ENCODE measurements at regions not wholly inside any gene's neighbourhood (a gene's known extent, or its start where the extent isn't known, plus 50 kb on each side); places are given as distances from the start of the nearest gene placed in this dataset.

DNA sequence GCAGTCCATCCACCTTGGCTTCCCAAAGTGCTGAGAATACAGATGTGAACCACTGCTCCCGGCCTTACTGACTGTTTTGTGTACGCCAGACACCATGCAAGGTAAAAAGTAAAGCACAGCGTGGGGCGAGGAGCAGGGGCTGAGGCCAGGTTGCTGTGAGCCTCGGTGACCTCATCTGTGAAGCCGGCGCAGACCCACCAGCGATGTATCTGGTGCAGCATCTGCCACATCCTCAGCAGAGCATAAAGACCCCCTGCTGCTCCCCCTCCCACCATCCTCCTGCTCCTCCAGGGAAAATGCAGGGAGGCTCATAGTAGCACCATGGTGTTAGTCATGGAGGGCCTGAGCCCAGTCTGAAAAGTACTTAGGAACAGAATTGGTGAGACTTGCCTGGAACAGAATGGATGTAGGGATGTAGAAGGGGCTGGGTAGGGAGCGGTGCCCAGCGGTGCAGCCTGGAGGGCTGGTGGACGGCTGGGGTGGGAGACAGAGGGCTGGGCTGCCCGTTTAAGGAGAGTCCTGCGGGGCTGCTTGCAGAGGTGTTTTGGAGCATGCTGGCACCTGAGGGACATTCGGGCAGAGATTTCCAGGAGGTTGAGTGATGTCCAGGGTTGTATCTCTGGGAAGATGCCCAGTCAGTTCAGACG lies 462.4 kb downstream of the BRD1 start:
- no peak for TF ChIP-seq ZNF8 (CRISPR knock-in tag; IDR thresholded peaks at IDR 0.05)
- TF ChIP-seq, protein P1, sequence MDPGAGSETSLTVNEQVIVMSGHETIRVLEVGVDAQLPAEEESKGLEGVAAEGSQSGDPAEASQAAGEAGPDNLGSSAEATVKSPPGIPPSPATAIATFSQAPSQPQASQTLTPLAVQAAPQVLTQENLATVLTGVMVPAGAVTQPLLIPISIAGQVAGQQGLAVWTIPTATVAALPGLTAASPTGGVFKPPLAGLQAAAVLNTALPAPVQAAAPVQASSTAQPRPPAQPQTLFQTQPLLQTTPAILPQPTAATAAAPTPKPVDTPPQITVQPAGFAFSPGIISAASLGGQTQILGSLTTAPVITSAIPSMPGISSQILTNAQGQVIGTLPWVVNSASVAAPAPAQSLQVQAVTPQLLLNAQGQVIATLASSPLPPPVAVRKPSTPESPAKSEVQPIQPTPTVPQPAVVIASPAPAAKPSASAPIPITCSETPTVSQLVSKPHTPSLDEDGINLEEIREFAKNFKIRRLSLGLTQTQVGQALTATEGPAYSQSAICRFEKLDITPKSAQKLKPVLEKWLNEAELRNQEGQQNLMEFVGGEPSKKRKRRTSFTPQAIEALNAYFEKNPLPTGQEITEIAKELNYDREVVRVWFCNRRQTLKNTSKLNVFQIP (CRISPR knock-in tag; IDR thresholded peaks at IDR 0.05; ENCODE audit: borderline replicate concordance, low read depth): no peak
- TF ChIP-seq ARNTL (CRISPR knock-in tag; IDR thresholded peaks at IDR 0.05; ENCODE audit: borderline replicate concordance, low read depth): no peak
- TF ChIP-seq RARB (CRISPR knock-in tag; IDR thresholded peaks at IDR 0.05): no peak
- TF ChIP-seq SNAI2 (CRISPR knock-in tag; IDR thresholded peaks at IDR 0.05): no peak
- TF ChIP-seq, protein P2, sequence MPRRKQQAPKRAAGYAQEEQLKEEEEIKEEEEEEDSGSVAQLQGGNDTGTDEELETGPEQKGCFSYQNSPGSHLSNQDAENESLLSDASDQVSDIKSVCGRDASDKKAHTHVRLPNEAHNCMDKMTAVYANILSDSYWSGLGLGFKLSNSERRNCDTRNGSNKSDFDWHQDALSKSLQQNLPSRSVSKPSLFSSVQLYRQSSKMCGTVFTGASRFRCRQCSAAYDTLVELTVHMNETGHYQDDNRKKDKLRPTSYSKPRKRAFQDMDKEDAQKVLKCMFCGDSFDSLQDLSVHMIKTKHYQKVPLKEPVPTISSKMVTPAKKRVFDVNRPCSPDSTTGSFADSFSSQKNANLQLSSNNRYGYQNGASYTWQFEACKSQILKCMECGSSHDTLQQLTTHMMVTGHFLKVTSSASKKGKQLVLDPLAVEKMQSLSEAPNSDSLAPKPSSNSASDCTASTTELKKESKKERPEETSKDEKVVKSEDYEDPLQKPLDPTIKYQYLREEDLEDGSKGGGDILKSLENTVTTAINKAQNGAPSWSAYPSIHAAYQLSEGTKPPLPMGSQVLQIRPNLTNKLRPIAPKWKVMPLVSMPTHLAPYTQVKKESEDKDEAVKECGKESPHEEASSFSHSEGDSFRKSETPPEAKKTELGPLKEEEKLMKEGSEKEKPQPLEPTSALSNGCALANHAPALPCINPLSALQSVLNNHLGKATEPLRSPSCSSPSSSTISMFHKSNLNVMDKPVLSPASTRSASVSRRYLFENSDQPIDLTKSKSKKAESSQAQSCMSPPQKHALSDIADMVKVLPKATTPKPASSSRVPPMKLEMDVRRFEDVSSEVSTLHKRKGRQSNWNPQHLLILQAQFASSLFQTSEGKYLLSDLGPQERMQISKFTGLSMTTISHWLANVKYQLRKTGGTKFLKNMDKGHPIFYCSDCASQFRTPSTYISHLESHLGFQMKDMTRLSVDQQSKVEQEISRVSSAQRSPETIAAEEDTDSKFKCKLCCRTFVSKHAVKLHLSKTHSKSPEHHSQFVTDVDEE (CRISPR knock-in tag; IDR thresholded peaks at IDR 0.05): no peak
- no peak for TF ChIP-seq ZC3H10 (CRISPR knock-in tag; IDR thresholded peaks at IDR 0.05)
- TF ChIP-seq, protein P3, sequence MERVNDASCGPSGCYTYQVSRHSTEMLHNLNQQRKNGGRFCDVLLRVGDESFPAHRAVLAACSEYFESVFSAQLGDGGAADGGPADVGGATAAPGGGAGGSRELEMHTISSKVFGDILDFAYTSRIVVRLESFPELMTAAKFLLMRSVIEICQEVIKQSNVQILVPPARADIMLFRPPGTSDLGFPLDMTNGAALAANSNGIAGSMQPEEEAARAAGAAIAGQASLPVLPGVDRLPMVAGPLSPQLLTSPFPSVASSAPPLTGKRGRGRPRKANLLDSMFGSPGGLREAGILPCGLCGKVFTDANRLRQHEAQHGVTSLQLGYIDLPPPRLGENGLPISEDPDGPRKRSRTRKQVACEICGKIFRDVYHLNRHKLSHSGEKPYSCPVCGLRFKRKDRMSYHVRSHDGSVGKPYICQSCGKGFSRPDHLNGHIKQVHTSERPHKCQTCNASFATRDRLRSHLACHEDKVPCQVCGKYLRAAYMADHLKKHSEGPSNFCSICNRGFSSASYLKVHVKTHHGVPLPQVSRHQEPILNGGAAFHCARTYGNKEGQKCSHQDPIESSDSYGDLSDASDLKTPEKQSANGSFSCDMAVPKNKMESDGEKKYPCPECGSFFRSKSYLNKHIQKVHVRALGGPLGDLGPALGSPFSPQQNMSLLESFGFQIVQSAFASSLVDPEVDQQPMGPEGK (CRISPR knock-in tag; IDR thresholded peaks at IDR 0.05; ENCODE audit: borderline replicate concordance): no peak
- no peak for TF ChIP-seq ZNF565 (CRISPR knock-in tag; conservative IDR thresholded peaks at IDR 0.05; ENCODE audit: low read depth)
- TF ChIP-seq ZNF70 (CRISPR knock-in tag; IDR thresholded peaks at IDR 0.05): no peak
- TF ChIP-seq ESRRG (CRISPR knock-in tag; IDR thresholded peaks at IDR 0.05): no peak
- no peak for TF ChIP-seq ISL1 (CRISPR knock-in tag; IDR thresholded peaks at IDR 0.05)

All from SK-N-SH treated with all-trans-retinoic acid at 6 μM for 48 hours (cell line).